WERI-Rb-1 (cell line): ENCODE measurements at regions not wholly inside any gene's neighbourhood (a gene's known extent, or its start where the extent isn't known, plus 50 kb on each side); places are given as distances from the start of the nearest gene placed in this dataset.

Experiments used
- DNase-seq: peaks from one replicate; pipeline ENCODE4 v3.0.0-alpha.2; 2020
- H3K27ac ChIP-seq: fragments of 250-450 bp; sonication (Bioruptor Pico); 2 replicates; pipeline ENCODE4 v1.5.1; 2020; ENCODE audit warnings: mild to moderate bottlenecking, moderate library complexity
- H3K27me3 ChIP-seq: fragments of 250-450 bp; sonication (Bioruptor Pico); 2 replicates; pipeline ENCODE4 v1.5.1; 2021; ENCODE audit warnings: mild to moderate bottlenecking, low read depth, moderate library complexity; ENCODE audit not compliant: insufficient read depth, severe bottlenecking
- H3K36me3 ChIP-seq: fragments of 250-450 bp; sonication (Bioruptor Pico); 2 replicates; pipeline ENCODE4 v1.5.1; 2020; ENCODE audit warnings: mild to moderate bottlenecking, moderate library complexity
- H3K4me3 ChIP-seq: 2 replicates; pipeline ENCODE4 v1.5.1; 2011; ENCODE audit warnings: low read depth, mild to moderate bottlenecking, control low read depth, low read length
- H3K9me3 ChIP-seq: fragments of 250-450 bp; sonication (Bioruptor Pico); 2 replicates; pipeline ENCODE4 v1.5.1; 2021; ENCODE audit warnings: mild to moderate bottlenecking, moderate library complexity; ENCODE audit not compliant: severe bottlenecking
- CTCF ChIP-seq: IDR thresholded peaks from 2 replicates; pipeline ENCODE4 v1.5.1; 2011; ENCODE audit warnings: low read depth, mild to moderate bottlenecking, control low read depth, inconsistent platforms, low read length

DNA sequence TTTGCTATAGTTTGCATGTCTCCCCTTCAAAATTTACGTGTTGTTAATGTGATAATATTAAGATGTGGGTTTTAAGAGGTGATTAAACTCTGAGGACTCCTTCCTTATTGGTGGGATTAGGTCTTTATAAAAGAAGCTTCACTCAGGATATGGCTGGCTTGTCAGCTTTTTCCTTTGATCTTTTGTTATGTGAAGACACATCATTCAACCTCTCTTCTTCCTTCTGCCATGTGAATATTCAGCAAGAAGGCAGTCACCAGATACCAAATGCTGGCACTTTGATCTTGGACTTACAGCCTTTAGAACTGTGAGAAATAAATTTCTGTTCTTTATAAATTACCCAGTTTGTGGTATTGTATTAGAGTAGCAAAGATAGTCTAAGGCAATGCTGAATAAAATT is 855.9 kb upstream of the CDH10 start:
- Histone ChIP-seq H3K4me3 (no peak overlapping the region), H3K27me3 (no peaks in the 10 kb centered on the region), H3K27ac (no peak overlapping the region), H3K9me3 (no peaks in the 10 kb centered on the region), H3K36me3 (no peaks in the 10 kb centered on the region)
- no peak for TF ChIP-seq CTCF
- DNase-seq, result no peak

- TF ChIP-seq CTCF, result no peak
These were observed 845.2 kb upstream of the CDH10 start for GRCh38 chr5:25489834-25490538.

GRCh38 chr5:25488119-25488518 is 843.3 kb upstream of the CDH10 start:
- no peaks in the 10 kb centered on the region for H3K36me3 ChIP-seq
- TF ChIP-seq CTCF, result no peak
- H3K9me3 ChIP-seq, result peaks cover 4% of the 10 kb centered on the region
- DNase-seq, result no peak
- H3K4me3 ChIP-seq, result no peak overlapping the region
- no peaks in the 10 kb centered on the region for H3K27me3 ChIP-seq
- no peak overlapping the region for H3K27ac ChIP-seq

More at GRCh38 chr5:25489834-25490538, 845.2 kb upstream of the CDH10 start:
- Histone ChIP-seq H3K4me3 (no peak overlapping the region), H3K36me3 (no peaks in the 10 kb centered on the region), H3K27me3 (no peaks in the 10 kb centered on the region), H3K27ac (no peak overlapping the region), H3K9me3 (peaks cover 4% of the 10 kb centered on the region)
- no peak for DNase-seq

DNA sequence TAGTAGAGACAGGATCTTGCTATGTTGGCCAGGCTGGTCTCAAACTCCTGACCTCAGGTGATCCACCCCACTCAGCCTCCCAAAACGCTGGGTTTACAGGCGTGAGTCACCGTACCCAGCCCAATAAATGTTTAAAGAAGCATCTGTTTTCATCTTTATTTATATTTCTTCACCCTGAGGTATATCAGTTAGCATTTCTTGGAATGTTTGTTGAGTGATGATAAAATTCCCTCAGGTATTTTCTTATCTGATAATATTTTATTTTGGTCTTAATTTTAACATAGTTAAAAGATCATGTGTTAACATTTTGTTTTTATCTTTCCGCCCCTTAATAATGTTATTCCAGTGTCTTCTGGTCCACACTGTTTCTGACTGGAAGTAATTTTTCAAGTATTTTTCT is 839.6 kb upstream of the CDH10 start:
- no peak for TF ChIP-seq CTCF
- H3K36me3 ChIP-seq, result no peaks in the 10 kb centered on the region
- no peak overlapping the region for H3K27ac ChIP-seq
- H3K4me3 ChIP-seq, result no peak overlapping the region
- DNase-seq, result no peak
- H3K9me3 ChIP-seq, result peaks cover 4% of the 10 kb centered on the region
- H3K27me3 ChIP-seq, result no peaks in the 10 kb centered on the region

- Histone ChIP-seq H3K4me3 (no peak overlapping the region), H3K27ac (no peak overlapping the region), H3K9me3 (peaks cover 4% of the 10 kb centered on the region), H3K36me3 (no peaks in the 10 kb centered on the region), H3K27me3 (no peaks in the 10 kb centered on the region)
- no peak for DNase-seq
- TF ChIP-seq CTCF, result no peak
These were observed 836.7 kb upstream of the CDH10 start for GRCh38 chr5:25481463-25481862.

DNA sequence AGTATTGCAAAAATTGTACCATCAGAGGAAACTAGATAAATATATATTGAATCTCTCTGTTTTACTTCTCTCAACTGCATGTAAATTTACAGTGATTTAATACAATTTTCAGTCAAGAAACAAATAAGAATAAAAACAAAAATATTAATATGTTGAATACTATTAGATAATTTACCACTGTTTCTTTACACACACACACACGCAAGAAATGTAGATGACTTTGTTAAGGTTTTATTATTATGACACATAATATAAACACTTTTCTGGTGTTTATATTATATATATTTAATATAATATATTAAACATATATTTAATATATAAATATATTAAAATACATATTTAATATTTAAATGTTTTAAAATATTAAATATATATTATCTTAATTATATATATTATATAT is 814.3 kb upstream of the CDH10 start:
- DNase-seq, result no peak
- no peaks in the 10 kb centered on the region for H3K27me3 ChIP-seq
- H3K9me3 ChIP-seq, result no peaks in the 10 kb centered on the region
- no peak for TF ChIP-seq CTCF
- H3K36me3 ChIP-seq, result no peaks in the 10 kb centered on the region
- H3K4me3 ChIP-seq, result no peak overlapping the region
- no peak overlapping the region for H3K27ac ChIP-seq
